Loucy (cell line): ENCODE measurements at regions not wholly inside any gene's neighbourhood (a gene's known extent, or its start where the extent isn't known, plus 50 kb on each side); places are given as distances from the start of the nearest gene placed in this dataset.
A peak's percentile ranks its signal among the peaks of the same experiment; 100 is the strongest.

Experiments
- H2AFZ ChIP-seq: fragments of 200-600 bp; sonication (generic); 2 replicates; pipeline ENCODE4 v1.6.0; 2016; ENCODE audit warnings: antibody characterized with exemption, mild to moderate bottlenecking, low read length, moderate library complexity
- H3F3A ChIP-seq: fragments of 200-600 bp; 2 replicates; pipeline ENCODE4 v1.6.0; 2016; ENCODE audit warnings: antibody characterized with exemption, low read depth, mild to moderate bottlenecking
- H3K27me3 ChIP-seq: fragments of 200-600 bp; sonication (generic); 2 replicates; pipeline ENCODE4 v1.6.1; 2014; ENCODE audit warnings: low read length, mild to moderate bottlenecking; ENCODE audit not compliant: insufficient read depth, poor library complexity, severe bottlenecking
- H3K36me3 ChIP-seq: fragments of 200-600 bp; sonication (generic); 2 replicates; pipeline ENCODE4 v1.6.1; 2016; ENCODE audit warnings: low read length; ENCODE audit not compliant: insufficient read depth
- H3K4me1 ChIP-seq: fragments of 200-600 bp; sonication (generic); 2 replicates; pipeline ENCODE4 v1.5.1; 2014; ENCODE audit warnings: low read length, mild to moderate bottlenecking; ENCODE audit not compliant: insufficient read depth, poor library complexity, severe bottlenecking
- H3K4me2 ChIP-seq: fragments of 200-600 bp; sonication (generic); 2 replicates; pipeline ENCODE4 v1.6.0; 2014; ENCODE audit warnings: antibody characterized with exemption, low read length, low read depth, mild to moderate bottlenecking; ENCODE audit not compliant: poor library complexity, severe bottlenecking
- H3K4me3 ChIP-seq: fragments of 200-600 bp; sonication (generic); 2 replicates; pipeline ENCODE4 v1.5.1; 2014; ENCODE audit warnings: low read length, mild to moderate bottlenecking, mixed read lengths; ENCODE audit not compliant: poor library complexity, severe bottlenecking
- H3K79me2 ChIP-seq: fragments of 200-600 bp; sonication (generic); 2 replicates; pipeline ENCODE4 v1.6.1; 2014; ENCODE audit warnings: low read length; ENCODE audit not compliant: insufficient read depth
- H3K9ac ChIP-seq: fragments of 200-600 bp; sonication (generic); 2 replicates; pipeline ENCODE4 v1.6.0; 2014; ENCODE audit warnings: mild to moderate bottlenecking, low read depth, low read length, moderate library complexity; ENCODE audit not compliant: poor library complexity, severe bottlenecking
- H3K9me2 ChIP-seq: fragments of 200-600 bp; sonication (generic); replicated peaks from 2 replicates; pipeline ENCODE4 v1.6.1; 2016; ENCODE audit warnings: low read depth, low read length, mixed read lengths
- H3K9me3 ChIP-seq: fragments of 200-600 bp; sonication (generic); 2 replicates; pipeline ENCODE4 v1.6.1; 2014; ENCODE audit warnings: mild to moderate bottlenecking, antibody characterized with exemption, low read length, low read depth; ENCODE audit not compliant: insufficient read depth
- H4K20me1 ChIP-seq: fragments of 200-600 bp; sonication (generic); 2 replicates; pipeline ENCODE4 v1.6.0; 2014; ENCODE audit warnings: antibody characterized with exemption, low read length, mild to moderate bottlenecking; ENCODE audit not compliant: insufficient read depth, poor library complexity, severe bottlenecking
- EZH2phosphoT487 ChIP-seq: fragments of 200-600 bp; IDR thresholded peaks from 2 replicates; pipeline ENCODE4 v1.6.1; 2018; ENCODE audit warnings: antibody characterized with exemption, mild to moderate bottlenecking, moderate library complexity, borderline replicate concordance
- TF ChIP-seq, protein P1 (sequence below): fragments of 200-600 bp; sonication (generic); conservative IDR thresholded peaks from 2 replicates; pipeline ENCODE4 v1.5.1; 2014; ENCODE audit warnings: mild to moderate bottlenecking, antibody characterized with exemption, low read length

DNA sequence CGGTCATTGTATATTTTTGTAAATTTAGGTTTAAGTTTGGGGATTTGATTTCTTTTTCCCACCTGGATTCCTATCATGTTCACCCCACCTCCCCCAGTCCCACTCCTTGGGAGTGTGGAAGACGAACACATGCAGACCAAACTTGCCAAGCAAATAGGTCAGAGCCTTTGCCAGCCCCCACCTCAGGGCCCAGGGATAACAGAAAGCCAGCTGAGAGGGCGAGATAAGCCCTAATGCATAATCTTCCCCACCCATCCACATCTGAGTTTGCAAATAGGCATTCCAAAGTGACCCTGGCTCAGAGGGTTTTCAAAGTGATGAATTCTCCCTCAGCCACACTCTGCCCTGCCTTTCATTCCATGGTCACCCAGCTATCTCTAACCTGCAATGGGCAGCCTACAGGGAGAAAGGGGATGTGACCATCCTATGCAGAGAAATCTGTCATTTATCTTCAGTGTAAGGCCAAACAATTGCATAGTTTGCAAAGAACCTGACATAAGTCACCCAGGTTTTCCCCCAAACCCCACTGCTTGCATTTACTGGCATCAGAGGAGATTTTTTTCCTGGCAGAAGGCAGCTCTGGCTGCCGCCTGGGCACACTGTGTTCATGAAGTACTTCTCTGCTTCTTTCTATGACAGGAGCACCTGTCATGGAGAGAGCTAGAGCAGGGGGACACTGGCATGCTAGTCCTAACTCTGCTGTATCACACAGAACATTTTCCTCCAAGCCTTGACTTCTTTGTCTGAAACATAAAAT, 69.0 kb upstream of the NFIA start:
- Histone ChIP-seq H3K9me3 (no peaks in the 10 kb centered on the region), H3K4me3 (no peak overlapping the region), H3K9ac (peak overlapping the region; percentile 30), H3K9me2 (no peaks in the 10 kb centered on the region), H3K27me3 (no peaks in the 10 kb centered on the region), H4K20me1 (no peaks in the 10 kb centered on the region), H3K4me1 (peaks cover 43% of the 10 kb centered on the region), H2AFZ (peak overlapping the region; percentile 53), H3K79me2 (no peaks in the 10 kb centered on the region), H3F3A (no peaks in the 10 kb centered on the region), H3K4me2 (peak overlapping the region; percentile 36), H3K36me3 (no peaks in the 10 kb centered on the region)
- TF ChIP-seq, protein P1, sequence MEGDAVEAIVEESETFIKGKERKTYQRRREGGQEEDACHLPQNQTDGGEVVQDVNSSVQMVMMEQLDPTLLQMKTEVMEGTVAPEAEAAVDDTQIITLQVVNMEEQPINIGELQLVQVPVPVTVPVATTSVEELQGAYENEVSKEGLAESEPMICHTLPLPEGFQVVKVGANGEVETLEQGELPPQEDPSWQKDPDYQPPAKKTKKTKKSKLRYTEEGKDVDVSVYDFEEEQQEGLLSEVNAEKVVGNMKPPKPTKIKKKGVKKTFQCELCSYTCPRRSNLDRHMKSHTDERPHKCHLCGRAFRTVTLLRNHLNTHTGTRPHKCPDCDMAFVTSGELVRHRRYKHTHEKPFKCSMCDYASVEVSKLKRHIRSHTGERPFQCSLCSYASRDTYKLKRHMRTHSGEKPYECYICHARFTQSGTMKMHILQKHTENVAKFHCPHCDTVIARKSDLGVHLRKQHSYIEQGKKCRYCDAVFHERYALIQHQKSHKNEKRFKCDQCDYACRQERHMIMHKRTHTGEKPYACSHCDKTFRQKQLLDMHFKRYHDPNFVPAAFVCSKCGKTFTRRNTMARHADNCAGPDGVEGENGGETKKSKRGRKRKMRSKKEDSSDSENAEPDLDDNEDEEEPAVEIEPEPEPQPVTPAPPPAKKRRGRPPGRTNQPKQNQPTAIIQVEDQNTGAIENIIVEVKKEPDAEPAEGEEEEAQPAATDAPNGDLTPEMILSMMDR: no peak
- TF ChIP-seq EZH2phosphoT487: no peak

DNA sequence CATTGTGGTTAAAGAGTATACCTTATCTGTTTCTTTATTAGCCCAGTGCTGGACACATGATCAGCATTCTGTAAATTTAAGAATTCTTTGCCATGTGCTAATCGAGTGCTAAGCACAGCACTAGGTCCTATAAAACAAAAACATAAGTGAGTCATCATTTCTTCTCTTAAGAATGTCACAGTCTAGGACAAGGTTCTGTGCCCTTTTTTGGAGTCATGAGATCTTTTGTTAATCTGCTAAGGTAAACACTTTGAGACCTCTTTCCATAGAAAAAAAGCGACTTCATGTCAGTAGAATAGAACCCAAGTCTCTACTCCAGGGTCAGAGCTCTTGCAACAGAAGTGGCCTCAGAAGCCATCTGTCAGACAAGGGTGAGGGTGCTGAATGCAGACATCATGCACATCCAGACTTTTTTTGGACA, 70.0 kb upstream of the NFIA start:
- Histone ChIP-seq H3K9me3 (no peaks in the 10 kb centered on the region), H2AFZ (peak overlapping the region; percentile 38; the same call in 1 of the 2 replicates), H3K36me3 (no peaks in the 10 kb centered on the region), H3F3A (no peaks in the 10 kb centered on the region), H3K79me2 (no peaks in the 10 kb centered on the region), H3K4me2 (no peak overlapping the region), H3K9ac (peak overlapping the region; percentile 30), H3K27me3 (no peaks in the 10 kb centered on the region), H3K4me3 (no peak overlapping the region), H4K20me1 (no peaks in the 10 kb centered on the region), H3K4me1 (peaks cover 36% of the 10 kb centered on the region), H3K9me2 (no peaks in the 10 kb centered on the region)
- TF ChIP-seq EZH2phosphoT487: no peak
- TF ChIP-seq, protein P1: no peak

DNA sequence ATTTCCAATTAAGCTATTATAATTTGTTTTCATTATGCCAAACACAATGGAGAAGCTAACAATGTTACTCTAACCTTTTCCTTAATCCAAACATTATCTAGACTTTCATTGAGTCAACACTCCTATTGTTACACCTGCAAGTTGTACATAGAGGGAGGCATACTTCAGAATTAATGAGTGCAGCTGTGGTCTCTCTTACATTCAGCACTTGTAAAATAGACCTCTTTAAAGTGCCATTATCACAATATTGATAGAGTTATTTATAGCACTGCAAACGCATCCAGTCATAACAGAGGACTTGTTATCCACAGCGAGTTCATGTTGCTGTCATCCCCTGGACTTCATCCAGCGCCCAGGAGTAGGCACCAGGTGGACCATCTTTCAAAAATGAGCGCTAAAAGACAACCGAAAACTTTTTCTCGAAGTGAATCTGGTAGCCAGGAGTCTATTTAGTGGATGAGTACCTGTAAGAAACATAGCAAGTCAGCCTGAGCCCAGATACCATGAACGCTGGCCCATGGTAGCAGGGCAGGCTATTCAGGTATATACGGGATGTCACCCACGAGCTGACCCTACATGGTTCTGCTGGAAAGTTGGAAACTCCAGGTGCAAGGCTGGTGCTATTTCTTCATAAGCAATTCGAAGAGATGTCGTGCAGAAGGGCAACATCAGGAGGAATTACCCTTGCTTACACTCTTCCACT, 70.6 kb upstream of the NFIA start:
- H3K9me2 ChIP-seq: no peaks in the 10 kb centered on the region
- H4K20me1 ChIP-seq: no peaks in the 10 kb centered on the region
- TF ChIP-seq, protein P1: no peak
- TF ChIP-seq EZH2phosphoT487: no peak
- no peaks in the 10 kb centered on the region for H3K36me3 ChIP-seq
- no peaks in the 10 kb centered on the region for H3K27me3 ChIP-seq
- no peak overlapping the region for H3K4me3 ChIP-seq
- peaks cover 35% of the 10 kb centered on the region for H3K4me1 ChIP-seq
- H2AFZ ChIP-seq: 0 out of 2 replicates have a peak overlapping the region, but pooled peaks have one; percentile 38
- H3K9me3 ChIP-seq: no peaks in the 10 kb centered on the region
- H3K9ac ChIP-seq: no peak overlapping the region
- no peaks in the 10 kb centered on the region for H3K79me2 ChIP-seq
- H3F3A ChIP-seq: no peaks in the 10 kb centered on the region
- no peak overlapping the region for H3K4me2 ChIP-seq
